AG20443 (cell line): ENCODE measurements at regions not wholly inside any gene's neighbourhood (a gene's known extent, or its start where the extent isn't known, plus 50 kb on each side); places are given as distances from the start of the nearest gene placed in this dataset.
"Not testable (repeated sequence)": the region's sequence is repeated elsewhere in the genome, so short reads cannot be mapped to it uniquely, and the experiment has no call there.

Experiments used
- DNase-seq: peaks from one replicate; pipeline ENCODE4 v3.0.0; 2012; ENCODE audit warnings: low spot score, mixed read lengths

DNA sequence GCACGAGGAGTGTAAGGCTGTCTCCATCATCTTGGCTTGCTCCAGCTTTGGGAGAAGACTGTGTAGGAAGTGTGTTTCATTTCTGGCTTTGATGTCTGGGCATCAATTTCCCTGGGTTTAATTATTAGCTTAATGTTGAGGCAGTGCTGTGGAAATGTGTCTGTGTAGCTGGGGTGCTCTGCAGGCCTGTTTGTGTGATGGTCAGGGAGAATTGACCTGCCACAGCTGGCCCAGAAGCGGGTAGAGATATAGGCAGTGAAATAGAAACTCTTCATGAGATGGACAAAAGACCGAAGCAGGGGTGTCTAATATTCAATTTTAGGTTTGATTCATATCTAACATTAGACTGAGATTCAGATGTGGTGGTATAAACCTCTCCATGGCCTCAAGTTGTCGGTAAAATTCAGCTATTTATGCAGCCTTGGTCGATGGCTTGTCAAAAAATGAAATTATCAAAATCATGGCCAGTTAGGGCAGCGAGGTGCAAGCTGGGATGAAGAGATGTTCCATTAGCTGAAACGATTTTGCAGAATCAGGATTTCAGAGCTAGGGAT lies 95.3 kb upstream of the SNX9 start:
- no peak for DNase-seq

- no peak for DNase-seq
Observed at GRCh38 chr6:157728183-157728881, 94.7 kb upstream of the SNX9 start.

DNA sequence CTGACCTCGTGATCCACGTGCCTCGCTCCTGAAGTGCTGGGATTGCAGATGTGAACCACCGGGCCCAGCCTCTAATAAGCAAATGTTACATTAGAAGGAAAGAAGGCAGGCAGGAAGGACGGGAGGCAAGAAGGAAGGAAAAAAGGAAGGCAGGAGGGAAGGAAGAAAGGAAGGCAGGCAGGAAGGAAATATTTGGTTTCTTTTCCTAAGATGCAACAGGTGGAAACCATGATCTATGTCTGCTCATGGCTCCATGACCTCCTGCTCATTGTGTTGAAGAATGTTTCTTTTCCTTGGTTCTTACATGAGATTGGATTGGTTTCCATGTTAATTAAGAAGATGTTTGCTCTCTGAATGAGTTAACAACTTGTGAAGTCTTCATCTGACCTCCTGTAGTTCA lies 91.8 kb upstream of the SNX9 start:
- DNase-seq: no peak

DNA sequence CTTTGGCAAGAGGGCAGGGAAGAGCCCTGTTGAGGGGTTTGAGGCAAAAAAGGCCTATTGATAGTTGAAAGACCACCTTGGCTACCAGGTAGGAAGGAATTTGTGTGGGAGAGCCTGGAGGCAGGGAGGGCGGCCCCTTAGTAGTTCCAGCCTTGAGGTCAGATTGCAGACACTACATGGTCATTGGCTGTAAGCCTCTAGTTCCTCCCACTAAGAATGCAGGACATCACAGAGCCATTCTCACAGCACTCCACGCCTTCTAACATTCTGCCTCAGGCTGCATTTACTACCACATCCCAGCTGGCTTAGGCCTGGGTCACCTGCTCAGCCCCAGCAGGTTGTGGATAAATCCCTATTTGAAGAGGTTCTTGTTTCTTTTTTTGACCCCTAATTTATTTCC lies 91.0 kb upstream of the SNX9 start:
- DNase-seq: no peak

DNA sequence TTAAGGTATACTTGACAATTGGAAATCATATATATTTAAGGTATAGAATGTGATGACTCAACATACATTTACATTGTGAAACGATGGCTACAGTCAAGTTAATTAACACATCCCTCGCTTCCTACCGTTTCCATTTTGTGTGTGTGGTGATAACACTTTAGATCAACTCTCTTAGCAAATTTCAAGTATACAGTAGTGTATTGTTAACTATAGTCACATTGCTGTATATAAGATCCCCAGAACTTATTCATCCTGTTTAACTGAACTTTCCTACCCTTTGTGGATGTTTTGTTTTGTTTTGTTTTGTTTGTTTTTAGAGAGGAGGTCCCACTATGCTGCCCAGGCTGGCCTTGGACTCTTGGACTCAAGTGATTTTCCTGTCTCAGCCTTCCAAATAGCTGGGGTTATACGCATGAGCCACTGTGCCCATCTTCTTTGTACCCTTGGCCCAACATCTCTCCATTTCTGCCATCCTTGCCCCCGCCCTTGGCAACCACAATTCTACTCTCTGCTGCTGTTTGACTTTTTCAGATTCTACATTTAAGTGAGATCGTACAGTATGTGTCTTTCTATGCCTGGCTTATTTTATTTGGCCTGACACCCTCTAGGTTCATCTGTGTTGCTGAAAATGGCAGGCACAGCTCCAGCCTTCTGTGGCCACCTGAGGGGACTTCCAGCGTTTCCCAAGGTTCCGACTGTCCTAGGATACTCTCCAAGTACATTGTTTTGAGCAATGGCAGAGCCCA lies 90.5 kb upstream of the SNX9 start:
- DNase-seq: no peak

DNA sequence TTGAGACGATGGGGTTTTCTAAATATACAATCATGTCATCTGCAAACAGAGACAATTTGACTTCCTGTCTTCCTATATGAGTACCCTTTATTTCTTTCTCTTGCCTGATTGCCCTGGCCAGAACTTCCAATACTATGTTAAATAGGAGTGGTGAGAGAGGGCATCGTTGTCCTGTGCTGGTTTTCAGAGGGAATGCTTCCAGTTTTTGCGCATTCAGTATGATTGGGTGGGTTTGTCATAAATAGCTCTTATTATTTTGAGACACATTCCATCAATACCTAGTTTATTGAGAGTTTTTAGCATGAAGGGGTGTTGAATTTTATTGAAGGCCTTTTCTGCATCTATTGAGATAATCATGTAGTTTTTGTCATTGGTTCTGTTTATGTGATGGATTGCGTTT lies 86.5 kb upstream of the SNX9 start:
- not testable (repeated sequence) for DNase-seq

DNA sequence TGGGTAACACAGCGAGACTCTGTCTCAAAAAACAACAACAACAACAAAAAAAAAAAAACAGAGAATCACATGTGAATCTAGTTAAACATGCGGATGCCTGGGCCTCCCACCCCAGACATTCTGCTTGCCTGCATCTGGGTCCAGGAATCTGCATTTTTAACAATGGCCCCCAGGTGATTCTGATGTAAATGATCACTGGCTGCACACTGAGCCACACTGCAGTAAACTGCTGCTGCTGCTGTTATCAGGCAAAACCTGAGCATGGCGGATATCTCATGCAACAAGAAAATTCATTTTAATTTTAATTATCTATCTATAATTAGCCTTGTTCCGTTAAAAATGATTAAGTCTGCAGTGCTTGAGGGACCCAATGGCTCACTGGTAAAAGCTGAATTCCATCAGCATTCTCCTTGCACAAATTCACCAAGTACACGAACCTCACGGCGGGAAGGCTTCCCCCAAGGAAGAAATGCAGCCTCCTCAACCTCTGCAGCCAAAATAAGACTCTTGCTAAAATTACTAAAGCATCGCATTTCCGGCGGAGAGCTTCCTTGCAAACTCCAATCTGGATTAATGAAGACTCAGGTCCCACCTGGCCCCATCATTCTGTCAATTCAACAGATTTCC lies 81.6 kb upstream of the SNX9 start:
- no peak for DNase-seq

- no peak for DNase-seq
Observed at GRCh38 chr6:157741948-157742556, 81.0 kb upstream of the SNX9 start.

DNA sequence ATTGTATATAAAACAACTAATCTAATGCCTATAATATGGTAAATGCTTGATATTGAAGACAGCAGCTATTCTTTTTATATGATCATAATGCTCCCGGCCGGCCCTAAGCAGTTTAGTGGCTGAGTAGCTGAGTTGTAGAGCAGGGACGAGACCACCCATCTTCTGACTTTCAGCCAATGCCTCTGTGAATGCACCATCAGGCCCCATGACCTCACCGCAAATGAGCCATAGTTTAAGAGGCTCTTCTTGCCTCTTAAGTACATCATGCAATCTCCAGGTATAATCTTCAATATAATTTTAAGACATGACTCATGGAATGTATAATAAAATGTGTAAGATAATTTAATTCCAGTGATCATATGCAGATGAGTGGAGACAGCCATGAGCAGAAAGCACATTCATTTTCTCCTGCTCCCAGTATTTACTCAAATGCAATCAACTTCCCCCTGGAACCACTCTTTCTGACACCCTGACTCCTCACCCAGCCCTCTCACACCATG lies 78.9 kb upstream of the SNX9 start:
- no peak for DNase-seq

- no peak for DNase-seq
Observed at GRCh38 chr6:157746897-157747296, 76.1 kb upstream of the SNX9 start.

DNA sequence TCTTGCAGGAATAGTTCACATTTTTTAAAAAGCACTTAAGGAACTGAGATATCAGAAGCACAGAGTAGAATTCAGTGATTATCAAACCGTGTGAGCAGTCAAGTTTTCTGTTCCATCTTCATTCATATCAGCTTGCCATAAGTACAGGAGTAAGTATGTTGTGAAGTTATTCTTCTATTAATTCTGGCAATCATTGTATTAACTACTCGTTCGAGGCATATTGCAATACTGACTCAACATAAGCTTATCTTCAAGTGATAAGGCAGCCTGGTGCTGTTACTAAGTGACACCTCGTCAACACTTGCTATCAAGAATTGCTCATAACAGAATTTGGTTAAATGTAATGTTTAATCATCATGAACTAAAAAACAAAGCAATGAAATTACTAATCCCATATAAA lies 75.7 kb upstream of the SNX9 start:
- no peak for DNase-seq

DNA sequence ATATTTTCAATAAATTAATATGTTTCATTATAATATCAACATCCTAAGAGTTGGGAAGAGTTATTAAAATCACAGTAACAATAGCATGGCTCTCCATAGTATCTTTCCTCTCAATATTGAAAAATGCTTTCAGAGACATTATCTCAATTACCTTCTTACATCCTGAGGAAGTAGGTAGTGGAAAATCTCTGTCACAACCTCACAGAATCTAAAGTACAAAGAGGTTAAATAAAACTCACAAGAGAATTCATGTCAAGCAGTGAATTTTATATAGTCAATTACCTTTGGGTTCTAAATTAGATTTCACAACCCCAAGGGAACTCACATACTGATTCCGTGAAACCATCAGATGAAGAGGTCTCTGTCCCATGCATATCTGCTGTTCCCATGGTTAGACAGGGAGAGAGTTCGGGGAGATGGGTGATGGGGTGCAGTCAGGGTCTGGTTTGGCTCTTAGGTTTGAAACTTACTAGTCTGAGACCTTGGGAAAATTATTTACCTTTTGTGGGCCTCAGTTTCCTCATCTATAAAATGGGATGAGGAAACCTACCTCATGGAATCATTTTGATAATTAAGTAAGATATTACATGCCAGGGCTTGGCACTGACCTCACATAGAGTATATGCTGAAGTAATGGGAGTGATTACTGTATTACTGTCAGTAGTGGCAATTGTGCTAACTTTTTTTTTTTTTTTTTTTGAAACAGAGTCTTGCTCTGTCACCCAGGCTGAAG lies 74.0 kb upstream of the SNX9 start:
- DNase-seq: no peak

GRCh38 chr6:157750973-157751372 lies 72.1 kb upstream of the SNX9 start:
- DNase-seq: not testable (repeated sequence)

DNA sequence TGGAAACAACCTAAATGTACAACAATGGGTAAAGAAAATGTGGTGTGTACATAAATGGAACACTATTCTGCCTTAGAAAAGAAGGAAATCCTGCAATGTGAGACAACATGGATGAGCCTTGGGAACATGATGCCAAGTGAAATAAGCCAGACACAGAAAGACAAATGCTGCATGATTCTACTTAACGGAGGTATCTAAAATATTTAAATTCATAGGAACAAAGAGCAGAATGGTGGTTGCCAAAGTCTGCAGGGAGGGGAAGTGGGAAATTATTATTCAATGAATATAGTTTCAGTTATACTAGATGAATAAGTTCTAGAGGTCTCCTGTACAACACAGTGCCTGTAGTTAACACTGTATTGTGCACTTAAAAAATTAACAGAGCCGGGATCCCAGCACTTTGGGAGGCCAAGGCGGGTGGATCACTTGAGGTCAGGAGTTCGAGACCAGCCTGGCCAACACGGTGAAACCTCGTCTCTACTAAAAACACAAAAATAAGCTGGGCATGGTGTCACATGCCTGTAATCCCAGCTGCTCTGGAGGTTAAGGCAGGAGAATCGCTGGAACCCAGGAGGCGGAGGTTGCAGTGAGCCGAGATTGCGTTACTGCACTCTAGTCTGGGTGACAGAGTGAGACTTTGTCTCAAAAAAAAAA lies 71.4 kb upstream of the SNX9 start:
- no peak for DNase-seq

GRCh38 chr6:157752879-157753278 lies 70.2 kb upstream of the SNX9 start:
- not testable (repeated sequence) for DNase-seq

- DNase-seq: peak; percentile 23
Observed at GRCh38 chr6:157753291-157753690, 69.8 kb upstream of the SNX9 start.

DNA sequence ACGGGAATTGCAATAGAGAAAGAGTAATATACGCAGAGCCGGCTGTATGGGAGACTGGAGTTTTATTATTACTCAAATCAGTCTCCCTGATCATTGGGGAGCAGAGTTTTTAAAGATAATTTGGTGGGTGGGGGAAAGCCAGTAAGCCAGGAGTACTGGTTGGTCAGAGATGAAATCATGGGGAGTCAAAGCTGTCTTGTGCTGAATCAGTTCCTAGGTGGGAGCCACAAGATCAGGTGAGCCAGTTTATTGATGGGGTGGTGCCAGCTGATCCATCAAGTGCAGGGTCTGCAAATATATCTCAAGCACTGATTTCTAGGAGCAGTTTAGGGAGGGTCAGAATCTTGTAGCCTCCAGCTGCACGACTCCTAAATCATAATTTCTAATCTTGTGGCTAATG lies 69.2 kb upstream of the SNX9 start:
- not testable (repeated sequence) for DNase-seq

- DNase-seq: no peak
Observed at GRCh38 chr6:157754351-157754750, 68.7 kb upstream of the SNX9 start.

GRCh38 chr6:157755032-157755745 lies 67.9 kb upstream of the SNX9 start:
- no peak for DNase-seq

GRCh38 chr6:157755746-157756411 lies 67.2 kb upstream of the SNX9 start:
- DNase-seq: no peak
